PFSK-1 (cell line): ENCODE measurements at regions not wholly inside any gene's neighbourhood (a gene's known extent, or its start where the extent isn't known, plus 50 kb on each side); places are given as distances from the start of the nearest gene placed in this dataset.

Experiments used
- FOXP2 ChIP-seq: optimal IDR thresholded peaks from 2 replicates; pipeline ENCODE3; 2011; ENCODE audit warnings: borderline replicate concordance, control low read depth, inconsistent platforms; ENCODE audit not compliant: insufficient read depth; ENCODE audit errors: extremely low read length, extremely low read depth
- POLR2AphosphoS5 ChIP-seq: IDR thresholded peaks from 2 replicates; pipeline ENCODE4 v1.6.1; 2012; ENCODE audit warnings: low read depth, mild to moderate bottlenecking, control low read depth, low read length, moderate library complexity
- REST ChIP-seq, 2 experiments: IDR thresholded peaks; 2 replicates each; pipeline versions ENCODE4 v1.6.1 to v1.8.0; 2011 to 2012; ENCODE audit warnings: low read depth in 2 of 2, low read length in 2 of 2, control low read depth in 1 of 2, inconsistent platforms in 1 of 2, mild to moderate bottlenecking in 1 of 2, moderate library complexity in 1 of 2; ENCODE audit not compliant: insufficient read depth in 1 of 2
- SIN3A ChIP-seq: IDR thresholded peaks from 2 replicates; pipeline ENCODE4 v1.6.1; 2012; ENCODE audit warnings: mild to moderate bottlenecking, low read length, moderate library complexity, borderline replicate concordance; ENCODE audit not compliant: insufficient read depth
- TAF1 ChIP-seq: IDR thresholded peaks from 2 replicates; pipeline ENCODE4 v1.6.1; 2012; ENCODE audit warnings: low read length, control low read depth, borderline replicate concordance; ENCODE audit not compliant: insufficient read depth

GRCh38 chr1:189369612-189370011 lies 1108.1 kb downstream of the BRINP3 start:
- TF ChIP-seq POLR2AphosphoS5 (no peak), FOXP2 (no peak), REST (IDR thresholded peaks at IDR 0.05; ENCODE audit: insufficient read depth in 1 of 2, low read depth in 2 of 2, low read length in 2 of 2) (no peak), TAF1 (no peak), SIN3A (no peak)

GRCh38 chr1:189374816-189375215 lies 1102.8 kb downstream of the BRINP3 start:
- TF ChIP-seq TAF1 (no peak), REST (IDR thresholded peaks at IDR 0.05; ENCODE audit: insufficient read depth in 1 of 2, low read depth in 2 of 2, low read length in 2 of 2) (no peak), POLR2AphosphoS5 (no peak), FOXP2 (no peak), SIN3A (no peak)

GRCh38 chr1:189405419-189405818 lies 1072.2 kb downstream of the BRINP3 start:
- TF ChIP-seq TAF1 (no peak), FOXP2 (no peak), SIN3A (no peak), REST (IDR thresholded peaks at IDR 0.05; ENCODE audit: insufficient read depth in 1 of 2, low read depth in 2 of 2, low read length in 2 of 2) (no peak), POLR2AphosphoS5 (no peak)

- TF ChIP-seq TAF1 = no peak
These were observed 1067.9 kb downstream of the BRINP3 start for GRCh38 chr1:189409774-189410173.

- TF ChIP-seq FOXP2 (no peak), POLR2AphosphoS5 (no peak), REST (IDR thresholded peaks at IDR 0.05; ENCODE audit: insufficient read depth in 1 of 2, low read depth in 2 of 2, low read length in 2 of 2) (no peak), TAF1 (no peak), SIN3A (no peak)
These were observed 1052.8 kb downstream of the BRINP3 start for GRCh38 chr1:189424746-189425331.

GRCh38 chr1:189429610-189430009 lies 1048.1 kb downstream of the BRINP3 start:
- TF ChIP-seq FOXP2 = no peak
- TF ChIP-seq REST (IDR thresholded peaks at IDR 0.05; ENCODE audit: insufficient read depth in 1 of 2, low read depth in 2 of 2, low read length in 2 of 2) = no peak
- TF ChIP-seq TAF1 = no peak
- TF ChIP-seq SIN3A = no peak
- no peak for TF ChIP-seq POLR2AphosphoS5
